GM23338 (cell line): ENCODE measurements at regions not wholly inside any gene's neighbourhood (a gene's known extent, or its start where the extent isn't known, plus 50 kb on each side); places are given as distances from the start of the nearest gene placed in this dataset.
A peak's percentile ranks its signal among the peaks of the same experiment; 100 is the strongest.

Experiments
- ATAC-seq: fragments of 200-7000 bp; cut with Tn5 transposase; 3 replicates; pipeline ENCODE4 v1.9.1; 2020
- DNase-seq: peaks from one replicate; pipeline ENCODE4 v3.0.0-alpha.2; 2015; ENCODE audit warnings: low spot score
- H2AFZ ChIP-seq: fragments of 200-600 bp; sonication (generic); 2 replicates; pipeline ENCODE4 v1.8.0; 2016; ENCODE audit warnings: antibody characterized with exemption, mild to moderate bottlenecking, moderate library complexity
- H3F3A ChIP-seq: fragments of 200-600 bp; sonication (generic); replicated peaks from 2 replicates; pipeline ENCODE4 v1.8.0; 2017; ENCODE audit warnings: antibody characterized with exemption, mixed run types, low read depth
- H3K27ac ChIP-seq: fragments of 200-600 bp; sonication (generic); 2 replicates; pipeline ENCODE4 v1.6.1; 2016; ENCODE audit warnings: low read depth
- H3K27me3 ChIP-seq: fragments of 200-600 bp; sonication (generic); 2 replicates; pipeline ENCODE4 v1.8.0; 2016; ENCODE audit warnings: mild to moderate bottlenecking, mixed run types, moderate library complexity; ENCODE audit not compliant: insufficient read depth
- H3K36me3 ChIP-seq: fragments of 200-600 bp; sonication (generic); 2 replicates; pipeline ENCODE4 v1.8.0; 2016; ENCODE audit warnings: mild to moderate bottlenecking; ENCODE audit not compliant: insufficient read depth
- H3K4me1 ChIP-seq: fragments of 200-600 bp; sonication (generic); 2 replicates; pipeline ENCODE4 v1.8.0; 2016; ENCODE audit warnings: mild to moderate bottlenecking, moderate library complexity; ENCODE audit not compliant: insufficient read depth
- H3K4me2 ChIP-seq: fragments of 200-600 bp; sonication (generic); 2 replicates; pipeline ENCODE4 v1.7.1; 2017; ENCODE audit warnings: mixed run types
- H3K4me3 ChIP-seq: fragments of 200-600 bp; sonication (generic); 2 replicates; pipeline ENCODE4 v1.6.1; 2016; ENCODE audit warnings: mixed run types
- H3K79me2 ChIP-seq: fragments of 200-600 bp; sonication (generic); replicated peaks from 2 replicates; pipeline ENCODE4 v1.8.0; 2017; ENCODE audit warnings: mild to moderate bottlenecking; ENCODE audit not compliant: insufficient read depth
- H3K9me2 ChIP-seq: fragments of 200-600 bp; sonication (generic); 2 replicates; pipeline ENCODE4 v1.8.0; 2017; ENCODE audit not compliant: insufficient read depth
- H4K20me1 ChIP-seq: fragments of 200-600 bp; sonication (generic); replicated peaks from 2 replicates; pipeline ENCODE4 v1.8.0; 2017; ENCODE audit warnings: mild to moderate bottlenecking; ENCODE audit not compliant: insufficient read depth
- H3K27ac Mint-ChIP-seq: 2 replicates; pipeline ENCODE4 v1.8.0; 2020; ENCODE audit warnings: inconsistent platforms, mild to moderate bottlenecking, moderate library complexity, mixed read lengths
- H3K27me3 Mint-ChIP-seq: 3 replicates; pipeline ENCODE4 v1.8.0; 2022; ENCODE audit warnings: low read depth, mild to moderate bottlenecking, moderate library complexity, mixed read lengths, inconsistent platforms; ENCODE audit not compliant: insufficient read depth, poor library complexity
- H3K36me3 Mint-ChIP-seq: 3 replicates; pipeline ENCODE4 v1.8.0; 2021; ENCODE audit warnings: low read depth, mild to moderate bottlenecking, inconsistent platforms, moderate library complexity, mixed read lengths
- H3K4me1 Mint-ChIP-seq: 3 replicates; pipeline ENCODE4 v1.8.0; 2020; ENCODE audit warnings: mild to moderate bottlenecking, inconsistent platforms, mixed read lengths
- H3K4me3 Mint-ChIP-seq: 3 replicates; pipeline ENCODE4 v1.8.0; 2021; ENCODE audit warnings: moderate library complexity, mild to moderate bottlenecking, inconsistent platforms, mixed read lengths
- H3K9me3 Mint-ChIP-seq: 3 replicates; pipeline ENCODE4 v1.8.0; 2020; ENCODE audit warnings: moderate library complexity, mild to moderate bottlenecking, inconsistent platforms, mixed read lengths
- CREB1 ChIP-seq: fragments of 250-450 bp; sonication (Bioruptor Pico); IDR thresholded peaks from 2 replicates; pipeline ENCODE4 v1.5.0; 2020; ENCODE audit warnings: low read depth, mild to moderate bottlenecking, moderate library complexity
- ETS1 ChIP-seq: IDR thresholded peaks from 2 replicates; pipeline ENCODE4 v1.6.1; 2016; ENCODE audit warnings: antibody characterized with exemption
- EZH2phosphoT487 ChIP-seq: fragments of 200-600 bp; sonication (generic); IDR thresholded peaks from one replicate; pipeline ENCODE4 v1.8.1; 2018; ENCODE audit warnings: antibody characterized with exemption; ENCODE audit not compliant: unreplicated experiment
- JUNB ChIP-seq: IDR thresholded peaks from one replicate; pipeline ENCODE4 v1.6.1; 2016; ENCODE audit warnings: antibody characterized with exemption; ENCODE audit not compliant: unreplicated experiment
- NANOG ChIP-seq: IDR thresholded peaks from 2 replicates; pipeline ENCODE4 v1.6.1; 2016; ENCODE audit warnings: antibody characterized with exemption, borderline replicate concordance
- POLR2AphosphoS5 ChIP-seq: IDR thresholded peaks from 2 replicates; pipeline ENCODE4 v1.6.1; 2016; ENCODE audit warnings: antibody characterized with exemption, low read depth
- REST ChIP-seq: IDR thresholded peaks from one replicate; pipeline ENCODE4 v1.6.1; 2018; ENCODE audit warnings: antibody characterized with exemption; ENCODE audit not compliant: unreplicated experiment
- STAT1 ChIP-seq: IDR thresholded peaks from one replicate; pipeline ENCODE4 v1.6.1; 2016; ENCODE audit warnings: antibody characterized with exemption; ENCODE audit not compliant: unreplicated experiment
- ZNF331 ChIP-seq: fragments of 250-450 bp; sonication (Bioruptor Pico); IDR thresholded peaks from 2 replicates; pipeline ENCODE4 v1.5.0; 2020; ENCODE audit warnings: low read depth, mild to moderate bottlenecking, moderate library complexity
- ZNF462 ChIP-seq: fragments of 250-450 bp; sonication (Bioruptor Pico); IDR thresholded peaks from 2 replicates; pipeline ENCODE4 v1.5.0; 2020; ENCODE audit warnings: mild to moderate bottlenecking, moderate library complexity

- TF ChIP-seq ZNF462 (CRISPR knock-in tag): no peak
- TF ChIP-seq ZNF331 (CRISPR knock-in tag): no peak
- no peak for TF ChIP-seq CREB1 (CRISPR knock-in tag)
- TF ChIP-seq POLR2AphosphoS5: no peak
Observed at GRCh38 chr1:80164150-80164549, 1157.6 kb upstream of the ADGRL4 start (continued).

- ATAC-seq (no peak), DNase-seq (no peak)
- peaks cover 2% of the 10 kb centered on the region; the same call in 1 of the 3 replicates for H3K9me3 Mint-ChIP-seq
- no peaks in the 10 kb centered on the region for H3K36me3 Mint-ChIP-seq
- H2AFZ ChIP-seq: peak overlapping the region; percentile 7; the same call in 1 of the 2 replicates
- no peaks in the 10 kb centered on the region for H4K20me1 ChIP-seq
- no peaks in the 10 kb centered on the region for H3K27me3 ChIP-seq
- H3K4me3 ChIP-seq: no peak overlapping the region
- no peaks in the 10 kb centered on the region for H3K79me2 ChIP-seq
- peaks cover 8% of the 10 kb centered on the region for H3K4me1 Mint-ChIP-seq
- H3K4me2 ChIP-seq: no peak overlapping the region
- no peaks in the 10 kb centered on the region for H3K9me2 ChIP-seq
- H3K27ac Mint-ChIP-seq: no peak overlapping the region
- H3K36me3 ChIP-seq: no peaks in the 10 kb centered on the region
- H3F3A ChIP-seq: no peaks in the 10 kb centered on the region
- no peak overlapping the region for H3K27ac ChIP-seq
- H3K4me3 Mint-ChIP-seq: no peak overlapping the region
- H3K27me3 Mint-ChIP-seq: no peaks in the 10 kb centered on the region
- H3K4me1 ChIP-seq: peaks cover 5% of the 10 kb centered on the region; the same call in 1 of the 2 replicates
- TF ChIP-seq STAT1 (no peak), CREB1 (CRISPR knock-in tag) (no peak), ETS1 (no peak), EZH2phosphoT487 (no peak), NANOG (no peak), JUNB (no peak), REST (no peak)
Observed at GRCh38 chr1:80163686-80164085, 1157.2 kb upstream of the ADGRL4 start.
